IMR-90 (cell line): ENCODE measurements at regions not wholly inside any gene's neighbourhood (a gene's known extent, or its start where the extent isn't known, plus 50 kb on each side); places are given as distances from the start of the nearest gene placed in this dataset.

Experiments used
- ATAC-seq: fragments of 200-7000 bp; cut with Tn5 transposase; 2 replicates; pipeline ENCODE4 v1.9.1; 2020; ENCODE audit warnings: low read depth, mild to moderate bottlenecking, moderate library complexity
- BruUV-seq: library from RNA; stranded (reverse); fragments of 400-500 nt; replicated peaks from 2 replicates; lab custom pipeline; 2021; lab: Mats Ljungman, UMichigan
- CTCF ChIA-PET: fragments of 300-600 bp; formaldehyde crosslinking; extraction: SDS; loops from one replicate; lab custom pipeline; 2021; ENCODE audit warnings: antibody characterized with exemption; lab: Yijun Ruan, JAX
- POLR2A ChIA-PET: fragments of 300-600 bp; sonication (Branson Sonifier 250); formaldehyde crosslinking; loops from one replicate; lab custom pipeline; 2022; ENCODE audit warnings: antibody characterized with exemption; ENCODE audit not compliant: unreplicated experiment; lab: Charles Lee
- DNase-seq: peaks from one replicate; pipeline ENCODE4 v3.0.0; 2013
- H2AFZ ChIP-seq: replicated peaks from 2 replicates; pipeline ENCODE3; 2013; ENCODE audit warnings: low read length, mild to moderate bottlenecking; ENCODE audit not compliant: poor library complexity
- H2AK5ac ChIP-seq: 2 replicates; pipeline ENCODE4 v1.6.1; 2013; ENCODE audit warnings: low read depth, low read length, inconsistent platforms
- H2AK9ac ChIP-seq: replicated peaks from 2 replicates; pipeline ENCODE3; 2013; ENCODE audit warnings: mild to moderate bottlenecking, low read depth, low read length, moderate library complexity; ENCODE audit not compliant: poor library complexity
- H2BK120ac ChIP-seq: 2 replicates; pipeline ENCODE4 v1.6.1; 2013; ENCODE audit warnings: low read depth, low read length, inconsistent platforms
- H2BK15ac ChIP-seq: 3 replicates; pipeline ENCODE4 v1.6.1; 2013; ENCODE audit warnings: low read depth, low read length, inconsistent platforms
- H2BK20ac ChIP-seq: 2 replicates; pipeline ENCODE4 v1.6.1; 2013; ENCODE audit warnings: low read depth, mild to moderate bottlenecking, inconsistent platforms, low read length, moderate library complexity
- H2BK5ac ChIP-seq: 2 replicates; pipeline ENCODE4 v1.6.1; 2013; ENCODE audit warnings: mild to moderate bottlenecking, low read depth, low read length, inconsistent platforms; ENCODE audit not compliant: poor library complexity, severe bottlenecking
- H3K14ac ChIP-seq: replicated peaks from 2 replicates; pipeline ENCODE4 v1.6.1; 2013; ENCODE audit warnings: low read depth, low read length, inconsistent platforms
- H3K18ac ChIP-seq: 2 replicates; pipeline ENCODE4 v1.6.1; 2013; ENCODE audit warnings: low read depth, low read length, control low read depth
- H3K23ac ChIP-seq: 2 replicates; pipeline ENCODE4 v1.6.1; 2013; ENCODE audit warnings: low read depth, low read length, inconsistent platforms
- H3K27ac ChIP-seq: 2 replicates; pipeline ENCODE4 v1.5.1; 2013; ENCODE audit warnings: mild to moderate bottlenecking, control low read depth, low read length; ENCODE audit not compliant: insufficient read depth
- H3K27me3 ChIP-seq: 2 replicates; pipeline ENCODE4 v1.6.1; 2013; ENCODE audit warnings: low read length; ENCODE audit not compliant: control insufficient read depth, insufficient read depth
- H3K36me3 ChIP-seq: 2 replicates; pipeline ENCODE4 v1.6.1; 2013; ENCODE audit warnings: low read length, mixed read lengths; ENCODE audit not compliant: control insufficient read depth, insufficient read depth
- H3K4ac ChIP-seq: 2 replicates; pipeline ENCODE4 v1.6.1; 2013; ENCODE audit warnings: low read depth, low read length, inconsistent platforms
- H3K4me1 ChIP-seq: 2 replicates; pipeline ENCODE4 v1.6.1; 2013; ENCODE audit warnings: low read length, mixed read lengths; ENCODE audit not compliant: control insufficient read depth, insufficient read depth
- H3K4me2 ChIP-seq: 2 replicates; pipeline ENCODE4 v1.6.1; 2013; ENCODE audit warnings: low read depth, mild to moderate bottlenecking, control low read depth, low read length, moderate library complexity
- H3K4me3 ChIP-seq: 2 replicates; pipeline ENCODE4 v1.5.1; 2013; ENCODE audit warnings: low read depth, mild to moderate bottlenecking, control low read depth, low read length, moderate library complexity; ENCODE audit not compliant: insufficient read depth
- H3K56ac ChIP-seq: 2 replicates; pipeline ENCODE4 v1.6.1; 2013; ENCODE audit warnings: low read length, inconsistent platforms; ENCODE audit not compliant: insufficient read depth; ENCODE audit errors: extremely low read depth
- H3K79me1 ChIP-seq, 2 experiments: 2 replicates each; pipeline ENCODE4 v1.6.1; 2013; ENCODE audit warnings: low read length in 2 of 2, inconsistent platforms in 1 of 2, low read depth in 1 of 2
- H3K9ac ChIP-seq: 2 replicates; pipeline ENCODE4 v1.6.1; 2013; ENCODE audit warnings: low read depth, low read length, control low read depth
- H3K9me1 ChIP-seq: 2 replicates; pipeline ENCODE4 v1.6.1; 2013; ENCODE audit warnings: low read length, inconsistent platforms; ENCODE audit not compliant: insufficient read depth
- H3K9me3 ChIP-seq: 2 replicates; pipeline ENCODE4 v1.6.1; 2013; ENCODE audit warnings: low read length; ENCODE audit not compliant: control insufficient read depth, insufficient read depth
- H4K20me1 ChIP-seq: 2 replicates; pipeline ENCODE4 v1.6.1; 2013; ENCODE audit warnings: low read length, inconsistent platforms; ENCODE audit not compliant: insufficient read depth
- H4K5ac ChIP-seq: 2 replicates; pipeline ENCODE4 v1.6.1; 2013; ENCODE audit warnings: mild to moderate bottlenecking, low read depth, low read length, control low read depth
- H4K8ac ChIP-seq, 2 experiments: 2 replicates each; pipeline ENCODE4 v1.6.1; 2013; ENCODE audit warnings: low read depth in 2 of 2, low read length in 2 of 2, control low read depth in 1 of 2, inconsistent platforms in 1 of 2
- H4K91ac ChIP-seq: 2 replicates; pipeline ENCODE4 v1.6.1; 2013; ENCODE audit warnings: low read depth, low read length, inconsistent platforms; ENCODE audit not compliant: insufficient read depth
- BHLHE40 ChIP-seq: fragments of 150-350 bp; IDR thresholded peaks from 2 replicates; pipeline ENCODE4 v1.6.1; 2016; ENCODE audit warnings: mild to moderate bottlenecking, low read depth, low read length
- CEBPB ChIP-seq: IDR thresholded peaks from 2 replicates; pipeline ENCODE4 v1.6.1; 2012; ENCODE audit warnings: low read depth, low read length, improper control_type of control experiment
- CHD1 ChIP-seq: IDR thresholded peaks from 2 replicates; pipeline ENCODE4 v1.6.1; 2012; ENCODE audit warnings: low read depth, low read length, improper control_type of control experiment
- ELK1 ChIP-seq: fragments of 150-350 bp; IDR thresholded peaks from 2 replicates; pipeline ENCODE4 v1.6.1; 2016; ENCODE audit warnings: low read depth, mild to moderate bottlenecking, low read length, moderate library complexity, borderline replicate concordance
- FOS ChIP-seq: fragments of 150-350 bp; IDR thresholded peaks from 2 replicates; pipeline ENCODE4 v1.6.1; 2016; ENCODE audit warnings: low read depth, low read length
- MAFK ChIP-seq: IDR thresholded peaks from 2 replicates; pipeline ENCODE4 v1.6.1; 2012; ENCODE audit warnings: low read depth, low read length, improper control_type of control experiment
- MAZ ChIP-seq: IDR thresholded peaks from 2 replicates; pipeline ENCODE4 v1.6.1; 2012; ENCODE audit warnings: low read depth, mild to moderate bottlenecking, low read length, improper control_type of control experiment, moderate library complexity, borderline replicate concordance
- MXI1 ChIP-seq: IDR thresholded peaks from 2 replicates; pipeline ENCODE4 v1.6.1; 2012; ENCODE audit warnings: low read depth, mild to moderate bottlenecking, low read length, moderate library complexity, borderline replicate concordance
- POLR2A ChIP-seq: IDR thresholded peaks from 2 replicates; pipeline ENCODE4 v1.6.1; 2012; ENCODE audit warnings: mild to moderate bottlenecking, low read depth, low read length
- RAD21 ChIP-seq: IDR thresholded peaks from 2 replicates; pipeline ENCODE4 v1.6.1; 2012; ENCODE audit warnings: low read length, improper control_type of control experiment
- RCOR1 ChIP-seq: IDR thresholded peaks from 2 replicates; pipeline ENCODE4 v1.6.1; 2012; ENCODE audit warnings: mild to moderate bottlenecking, low read length, improper control_type of control experiment; ENCODE audit not compliant: insufficient replicate concordance
- RFX5 ChIP-seq: IDR thresholded peaks from 2 replicates; pipeline ENCODE4 v1.8.0; 2012; ENCODE audit warnings: low read depth, mild to moderate bottlenecking, low read length, moderate library complexity
- SMC3 ChIP-seq: fragments of 150-350 bp; IDR thresholded peaks from 2 replicates; pipeline ENCODE4 v1.6.1; 2016; ENCODE audit warnings: low read depth, mild to moderate bottlenecking, antibody characterized with exemption, low read length, moderate library complexity
- WGBS, 2 experiments: methylation state at CpG; one replicate each; pipeline versions ENCODE4 v1.1.5 to v1.1.7; 2013; ENCODE audit warnings: missing lambda C conversion rate in 2 of 2; ENCODE audit not compliant: insufficient read length in 1 of 2; ENCODE audit errors: extremely low coverage in 2 of 2; 5-methylcytosine and 5-hydroxymethylcytosine counted together
- dilution Hi-C: fragments of 300-500 bp; cut with HindIII; formaldehyde crosslinking; loops from one replicate; pipeline ENCODE4 v1.14.3; 2018; ENCODE audit warnings: low sequenced_read_pairs; ENCODE audit not compliant: unreplicated experiment
- in situ Hi-C: fragments of 300-500 bp; cut with MboI; formaldehyde crosslinking; loops from 3 replicates; pipeline ENCODE4 v1.14.3; 2019; ENCODE audit warnings: low sequenced_read_pairs, inconsistent platforms, mixed read lengths
- intact Hi-C: fragments of 100-400 bp; cut with micrococcal nuclease; formaldehyde crosslinking; loops from 2 replicates; pipeline ENCODE4 v1.10.0; 2022
- TF ChIP-seq, protein P1 (sequence below): conservative IDR thresholded peaks from 2 replicates; pipeline ENCODE4 v1.5.1; 2012; ENCODE audit warnings: mild to moderate bottlenecking, low read depth, low read length, improper control_type of control experiment
- TF ChIP-seq, protein P2 (sequence below): fragments of 150-350 bp; IDR thresholded peaks from 2 replicates; pipeline ENCODE4 v1.6.1; 2017; ENCODE audit warnings: mild to moderate bottlenecking, antibody characterized with exemption, low read length, low read depth

GRCh38 chr4:126784966-126785580, 847.7 kb upstream of the INTU start:
- ChIA-PET CTCF (interaction anchor here (0.7 kb wide), 2 partner anchors 9 to 48 kb away, joined by 3 read pairs; no protein-coding TSS in a partner anchor), POLR2A (interaction anchor here (0.6 kb wide), 1 partner anchor 10 kb away, joined by 3 read pairs; no protein-coding TSS in a partner anchor)
- Histone ChIP-seq H3K27ac (no peak overlapping the region), H3K4ac (no peak overlapping the region), H2AK5ac (no peak overlapping the region), H3K23ac (no peak overlapping the region), H2BK5ac (peak overlapping the region; percentile 55), H3K36me3 (no peaks in the 10 kb centered on the region), H4K20me1 (no peaks in the 10 kb centered on the region), H2AFZ (no peak overlapping the region), H3K4me2 (no peak overlapping the region), H4K8ac (no peak overlapping the region; a peak in 1 of 4 replicates), H2BK20ac (0 out of 2 replicates have a peak overlapping the region, but pooled peaks have one; percentile 45), H4K91ac (no peak overlapping the region), H3K9me1 (no peaks in the 10 kb centered on the region), H3K9ac (no peak overlapping the region), H4K5ac (peak overlapping the region; percentile 39; the same call in 1 of the 2 replicates), H3K18ac (peak overlapping the region; percentile 75; the same call in 1 of the 2 replicates), H2AK9ac (no peak overlapping the region), H3K9me3 (no peaks in the 10 kb centered on the region), H2BK15ac (0 out of 3 replicates have a peak overlapping the region, but pooled peaks have one; percentile 14), H3K4me1 (no peaks in the 10 kb centered on the region), H3K4me3 (no peak overlapping the region), H3K27me3 (no peaks in the 10 kb centered on the region), H3K79me1 (no peaks in the 10 kb centered on the region), H3K56ac (no peak overlapping the region), H2BK120ac (peak overlapping the region; percentile 30; the same call in 1 of the 2 replicates), H3K14ac (0 out of 2 replicates have a peak overlapping the region, but pooled peaks have one; percentile 13)
- ATAC-seq (no peak), DNase-seq (peak; percentile 30)
- no CpG with 5 or more reads among the region's 2 CpGs for WGBS, 2 experiments
- TF ChIP-seq BHLHE40 (no peak), MAZ (no peak), MXI1 (no peak), RCOR1 (no peak), RAD21 (no peak), CEBPB (no peak), CHD1 (no peak), POLR2A (no peak), MAFK (no peak), SMC3 (no peak), ELK1 (no peak), RFX5 (no peak), FOS (no peak)
- TF ChIP-seq, protein P1, sequence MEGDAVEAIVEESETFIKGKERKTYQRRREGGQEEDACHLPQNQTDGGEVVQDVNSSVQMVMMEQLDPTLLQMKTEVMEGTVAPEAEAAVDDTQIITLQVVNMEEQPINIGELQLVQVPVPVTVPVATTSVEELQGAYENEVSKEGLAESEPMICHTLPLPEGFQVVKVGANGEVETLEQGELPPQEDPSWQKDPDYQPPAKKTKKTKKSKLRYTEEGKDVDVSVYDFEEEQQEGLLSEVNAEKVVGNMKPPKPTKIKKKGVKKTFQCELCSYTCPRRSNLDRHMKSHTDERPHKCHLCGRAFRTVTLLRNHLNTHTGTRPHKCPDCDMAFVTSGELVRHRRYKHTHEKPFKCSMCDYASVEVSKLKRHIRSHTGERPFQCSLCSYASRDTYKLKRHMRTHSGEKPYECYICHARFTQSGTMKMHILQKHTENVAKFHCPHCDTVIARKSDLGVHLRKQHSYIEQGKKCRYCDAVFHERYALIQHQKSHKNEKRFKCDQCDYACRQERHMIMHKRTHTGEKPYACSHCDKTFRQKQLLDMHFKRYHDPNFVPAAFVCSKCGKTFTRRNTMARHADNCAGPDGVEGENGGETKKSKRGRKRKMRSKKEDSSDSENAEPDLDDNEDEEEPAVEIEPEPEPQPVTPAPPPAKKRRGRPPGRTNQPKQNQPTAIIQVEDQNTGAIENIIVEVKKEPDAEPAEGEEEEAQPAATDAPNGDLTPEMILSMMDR: no peak
- TF ChIP-seq, protein P2, sequence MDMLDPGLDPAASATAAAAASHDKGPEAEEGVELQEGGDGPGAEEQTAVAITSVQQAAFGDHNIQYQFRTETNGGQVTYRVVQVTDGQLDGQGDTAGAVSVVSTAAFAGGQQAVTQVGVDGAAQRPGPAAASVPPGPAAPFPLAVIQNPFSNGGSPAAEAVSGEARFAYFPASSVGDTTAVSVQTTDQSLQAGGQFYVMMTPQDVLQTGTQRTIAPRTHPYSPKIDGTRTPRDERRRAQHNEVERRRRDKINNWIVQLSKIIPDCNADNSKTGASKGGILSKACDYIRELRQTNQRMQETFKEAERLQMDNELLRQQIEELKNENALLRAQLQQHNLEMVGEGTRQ: no peak
- no TSS peak for BruUV-seq
- in situ Hi-C loops (no loop called here), dilution Hi-C loops (no loop called here), intact Hi-C loops (no loop called here)
